GM18520 (cell line): ENCODE measurements at regions not wholly inside any gene's neighbourhood (a gene's known extent, or its start where the extent isn't known, plus 50 kb on each side); places are given as distances from the start of the nearest gene placed in this dataset.
"Not testable (repeated sequence)": the region's sequence is repeated elsewhere in the genome, so short reads cannot be mapped to it uniquely, and the experiment has no call there.

ENCODE experiments used
- ATAC-seq: cut with Tn5 transposase; IDR thresholded peaks from one replicate; pipeline ENCODE4 v1.9.1; 2021; ENCODE audit not compliant: unreplicated experiment

- no peak for ATAC-seq
Measured at GRCh38 chr17:63286254-63286653, 159.9 kb downstream of the CYB561 start.

GRCh38 chr17:63287006-63287405 is 159.1 kb downstream of the CYB561 start:
- not testable (repeated sequence) for ATAC-seq

- no peak for ATAC-seq
Measured at GRCh38 chr17:63289931-63290330, 156.2 kb downstream of the CYB561 start.

- ATAC-seq = no peak
Measured at GRCh38 chr17:63290351-63290750, 155.8 kb downstream of the CYB561 start.

- no peak for ATAC-seq
Measured at GRCh38 chr17:63290784-63291183, 155.3 kb downstream of the CYB561 start.

- no peak for ATAC-seq
Measured at GRCh38 chr17:63291258-63291657, 154.8 kb downstream of the CYB561 start.

- ATAC-seq = no peak
Measured at GRCh38 chr17:63292421-63292820, 153.7 kb downstream of the CYB561 start.

DNA sequence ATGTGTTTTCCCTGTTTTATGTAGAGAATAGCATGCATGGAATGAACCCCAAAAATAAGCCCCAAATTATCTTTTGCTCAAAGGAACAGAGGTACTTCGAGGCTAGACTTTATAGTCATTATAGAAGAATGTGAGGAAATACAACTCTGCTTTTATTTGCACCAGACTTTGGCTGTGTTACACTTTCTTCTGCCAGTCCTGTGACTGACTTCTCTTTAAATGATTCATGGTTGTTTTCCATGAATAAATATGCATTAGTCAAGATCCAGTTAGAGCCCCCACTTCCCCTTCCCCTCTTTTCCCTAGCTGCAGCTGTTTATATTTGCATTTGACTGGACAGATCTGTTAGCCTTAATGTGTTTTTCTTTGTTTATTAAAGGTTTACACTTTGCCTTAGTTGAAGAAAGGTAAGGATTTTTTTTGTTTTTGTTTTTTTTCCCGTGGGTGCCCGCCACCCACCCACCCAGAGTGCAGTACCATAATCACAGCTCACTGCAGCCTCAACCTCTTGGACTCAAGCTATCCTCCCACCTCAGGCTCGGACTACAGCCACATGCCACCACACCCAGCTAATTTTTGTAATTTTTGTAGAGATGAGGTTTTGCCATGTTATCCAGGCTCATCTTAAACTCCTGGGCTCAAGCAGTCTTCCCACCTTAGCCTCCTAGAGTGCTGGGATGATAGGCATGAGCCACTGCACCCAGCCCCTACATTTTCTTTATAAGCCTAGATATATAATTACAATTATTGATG is 152.6 kb downstream of the CYB561 start:
- ATAC-seq = no peak

GRCh38 chr17:63294776-63295175 is 151.3 kb downstream of the CYB561 start:
- ATAC-seq = no peak

DNA sequence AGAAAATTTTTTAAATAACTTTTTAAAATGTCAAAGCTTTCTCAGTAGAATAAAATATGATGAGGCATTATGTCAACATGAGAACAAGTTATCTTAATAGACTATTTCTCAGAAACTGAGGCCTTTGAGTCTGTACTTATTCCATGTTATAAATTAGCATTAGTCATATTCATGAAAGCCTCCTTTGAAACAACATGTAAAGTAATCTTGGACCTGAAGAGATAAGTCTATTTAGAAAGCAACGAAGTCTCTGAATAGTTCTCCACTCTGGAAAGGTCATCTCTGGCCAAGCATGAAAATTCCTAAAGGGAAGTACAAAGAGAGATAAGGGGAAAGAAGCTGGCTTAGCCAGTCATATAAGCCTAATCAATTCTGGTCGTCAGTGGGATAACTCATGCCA is 150.8 kb downstream of the CYB561 start:
- ATAC-seq = no peak

- ATAC-seq = no peak
Measured at GRCh38 chr17:63295839-63296590, 150.1 kb downstream of the CYB561 start.

DNA sequence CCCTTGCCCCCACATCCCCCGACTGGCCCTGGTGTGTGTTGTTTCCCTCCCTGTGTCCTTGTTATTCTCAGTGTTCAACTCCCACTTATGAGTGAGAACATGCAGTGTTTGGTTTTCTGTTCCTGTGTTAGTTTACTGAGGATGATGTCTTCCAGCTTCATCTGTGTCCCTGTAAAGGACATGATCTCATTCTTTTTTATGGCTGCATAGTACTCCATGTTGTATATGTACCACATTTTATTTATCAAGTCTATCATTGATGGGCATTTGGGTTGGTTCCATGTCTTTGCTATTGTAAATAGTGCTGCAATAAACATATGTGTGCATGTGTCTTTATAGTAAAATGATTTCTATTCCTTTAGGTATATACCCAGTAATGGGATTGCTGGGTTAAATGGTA is 147.2 kb downstream of the CYB561 start:
- not testable (repeated sequence) for ATAC-seq

DNA sequence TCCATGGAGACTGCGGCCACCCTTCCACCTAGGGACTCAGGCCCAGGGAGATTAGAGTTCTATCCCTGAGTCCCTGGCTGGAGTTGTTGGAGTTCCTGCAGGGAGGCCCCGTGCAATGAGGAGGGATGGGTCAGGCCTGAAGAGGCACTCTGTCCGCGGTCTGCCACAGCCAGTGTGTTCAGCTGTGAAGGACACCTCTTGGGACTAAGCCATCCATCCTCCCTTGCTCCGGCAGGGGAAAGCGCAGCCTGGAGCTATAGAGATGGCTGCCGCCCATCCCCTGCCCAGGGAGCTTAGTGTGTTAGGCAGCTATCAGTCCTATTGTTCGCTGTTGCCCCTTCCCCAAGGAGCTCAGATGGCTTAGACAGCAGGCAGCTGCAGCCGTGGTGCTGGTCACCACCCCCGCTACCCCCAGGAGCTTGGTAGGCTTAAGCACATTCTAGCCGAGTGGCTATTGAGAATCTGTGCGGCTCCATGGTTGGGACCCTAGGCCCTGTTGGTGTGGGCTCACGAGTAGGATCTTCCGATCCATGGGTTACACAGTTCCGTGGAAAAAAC is 141.3 kb downstream of the CYB561 start:
- no peak for ATAC-seq

DNA sequence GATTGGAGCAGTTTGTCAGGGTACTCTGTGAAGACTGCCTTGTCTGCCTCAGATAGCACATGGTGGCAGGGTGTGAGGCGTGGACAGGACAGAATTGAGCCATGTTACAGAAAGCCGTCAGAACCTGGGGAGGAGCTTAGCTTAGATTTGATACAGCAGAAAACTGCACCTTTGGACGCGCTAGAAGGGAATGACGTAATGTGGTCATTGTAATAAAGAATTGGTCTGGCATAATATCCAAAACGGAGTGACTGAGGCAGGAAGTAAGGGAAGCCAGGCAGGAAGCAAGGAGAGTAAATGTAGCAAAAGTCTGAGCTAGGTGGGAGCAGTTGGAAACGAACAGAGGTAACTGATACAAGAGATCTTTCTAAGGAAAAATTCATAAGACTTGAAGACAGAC is 140.2 kb downstream of the CYB561 start:
- ATAC-seq = no peak

DNA sequence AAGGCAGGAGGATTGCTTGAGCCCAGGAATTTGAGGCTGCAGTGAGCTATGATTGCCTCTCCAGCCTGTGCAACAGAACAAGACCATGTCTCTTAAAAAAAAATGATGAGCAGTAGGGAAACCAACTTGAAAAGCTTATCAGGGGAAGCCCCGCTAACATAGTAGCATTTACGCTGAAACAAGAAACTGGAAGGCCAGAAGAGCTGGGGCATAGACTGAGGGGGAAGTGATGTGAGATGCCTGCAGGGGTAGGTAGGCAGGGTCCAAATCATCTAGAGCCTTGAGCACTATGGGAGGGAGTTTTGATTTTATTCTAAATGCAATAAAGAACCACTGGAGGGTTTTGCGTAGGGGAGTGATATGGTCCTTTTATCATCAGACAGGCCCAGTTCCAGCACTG is 139.3 kb downstream of the CYB561 start:
- ATAC-seq = no peak

DNA sequence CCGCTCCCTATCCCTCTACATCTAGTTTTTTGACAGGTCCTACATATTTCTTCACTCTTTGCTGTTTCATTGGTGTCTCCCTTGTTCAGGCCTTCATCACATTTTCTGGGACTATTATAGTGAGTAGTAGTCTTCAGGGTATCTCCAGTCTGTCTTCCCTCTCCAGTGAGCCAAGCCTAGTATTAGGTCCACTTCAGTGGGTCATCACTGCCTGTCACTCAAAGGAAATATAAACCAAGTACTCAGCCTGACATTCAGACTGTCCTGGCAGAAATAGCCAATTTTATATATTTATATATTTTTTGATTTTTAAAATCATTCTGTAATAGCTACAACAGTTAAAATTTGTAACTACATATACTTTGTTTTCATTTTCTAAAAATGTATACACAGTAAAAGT is 137.8 kb downstream of the CYB561 start:
- ATAC-seq = no peak

- ATAC-seq = no peak
Measured at GRCh38 chr17:63309021-63309420, 137.1 kb downstream of the CYB561 start.

- ATAC-seq = no peak
Measured at GRCh38 chr17:63311416-63311937, 134.6 kb downstream of the CYB561 start.

DNA sequence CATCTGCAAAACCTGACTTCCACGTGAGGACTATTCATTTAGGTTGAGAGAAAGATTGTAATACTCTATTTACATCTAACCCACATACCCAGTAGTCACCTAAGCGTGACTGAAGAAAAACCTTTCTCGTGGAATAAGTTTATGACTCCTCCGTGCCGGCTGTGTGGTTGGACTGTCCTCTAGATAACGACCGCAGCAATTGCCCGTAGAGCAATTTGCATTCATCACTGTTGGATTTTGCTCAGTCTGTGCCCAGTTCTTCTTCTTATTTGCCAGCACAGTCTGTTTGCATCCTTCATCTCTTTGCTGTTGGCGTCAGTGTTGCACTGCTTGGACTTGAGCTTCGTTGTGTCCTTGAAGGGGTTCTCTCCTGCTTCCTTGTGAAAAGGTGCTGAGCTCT is 131.3 kb downstream of the CYB561 start:
- no peak for ATAC-seq

DNA sequence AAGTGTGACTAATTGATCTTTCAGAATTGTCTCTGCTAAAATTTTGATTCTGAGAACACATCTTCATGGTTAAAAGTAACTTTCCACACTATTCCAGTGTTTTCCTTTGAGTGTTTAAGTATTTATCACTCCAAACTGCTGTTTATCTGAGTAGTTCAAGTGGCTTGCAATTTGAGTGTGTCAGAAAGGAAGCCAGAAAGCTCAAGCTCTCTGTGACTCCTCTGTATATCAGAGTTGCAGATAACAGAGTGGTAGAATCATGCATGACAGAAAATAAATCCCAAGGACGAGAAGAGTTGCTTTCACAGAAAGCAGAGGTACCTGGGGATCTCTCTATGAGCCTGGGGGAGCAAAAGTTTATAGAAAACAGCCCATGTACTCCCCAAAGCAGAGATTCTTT is 130.0 kb downstream of the CYB561 start:
- no peak for ATAC-seq

GRCh38 chr17:63317166-63317840 is 128.8 kb downstream of the CYB561 start:
- no peak for ATAC-seq
